ENCODE measurements at regions not wholly inside any gene's neighbourhood (a gene's known extent, or its start where the extent isn't known, plus 50 kb on each side); places are given as distances from the start of the nearest gene placed in this dataset.
"Not testable (repeated sequence)": the region's sequence is repeated elsewhere in the genome, so short reads cannot be mapped to it uniquely, and the experiment has no call there.

- intact Hi-C loops (cut with micrococcal nuclease), result no loop called here
Observed at GRCh38 chr12:74250891-74251290, 286.7 kb upstream of the ATXN7L3B start.

GRCh38 chr12:74253826-74254225, 283.8 kb upstream of the ATXN7L3B start:
- intact Hi-C loops (cut with micrococcal nuclease), result not testable (repeated sequence)

- intact Hi-C loops (cut with micrococcal nuclease), result no loop called here
Observed at GRCh38 chr12:74254784-74255183, 282.9 kb upstream of the ATXN7L3B start.

GRCh38 chr12:74259199-74259598, 278.4 kb upstream of the ATXN7L3B start:
- intact Hi-C loops (cut with micrococcal nuclease), result no loop called here

GRCh38 chr12:74264692-74265091, 272.9 kb upstream of the ATXN7L3B start:
- intact Hi-C loops (cut with micrococcal nuclease), result no loop called here

GRCh38 chr12:74269355-74269754, 268.3 kb upstream of the ATXN7L3B start:
- intact Hi-C loops (cut with micrococcal nuclease), result not testable (repeated sequence)

GRCh38 chr12:74280156-74280655, 257.4 kb upstream of the ATXN7L3B start:
- intact Hi-C loops (cut with micrococcal nuclease), result no loop called here

GRCh38 chr12:74281401-74282180, 256.0 kb upstream of the ATXN7L3B start:
- intact Hi-C loops (cut with micrococcal nuclease), result not testable (repeated sequence)

- intact Hi-C loops (cut with micrococcal nuclease), result no loop called here
Observed at GRCh38 chr12:74283646-74284045, 254.0 kb upstream of the ATXN7L3B start.

- intact Hi-C loops (cut with micrococcal nuclease), result no loop called here
Observed at GRCh38 chr12:74285773-74286172, 251.9 kb upstream of the ATXN7L3B start.

GRCh38 chr12:74286254-74286653, 251.4 kb upstream of the ATXN7L3B start:
- intact Hi-C loops (cut with micrococcal nuclease), result no loop called here

- intact Hi-C loops (cut with micrococcal nuclease), result no loop called here
Observed at GRCh38 chr12:74292351-74293194, 245.1 kb upstream of the ATXN7L3B start.

- intact Hi-C loops (cut with micrococcal nuclease), result no loop called here
Observed at GRCh38 chr12:74293689-74294131, 243.9 kb upstream of the ATXN7L3B start.

- intact Hi-C loops (cut with micrococcal nuclease), result no loop called here
Observed at GRCh38 chr12:74317078-74317601, 220.5 kb upstream of the ATXN7L3B start.

GRCh38 chr12:74317741-74318140, 219.9 kb upstream of the ATXN7L3B start:
- intact Hi-C loops (cut with micrococcal nuclease), result no loop called here

GRCh38 chr12:74319886-74320285, 217.7 kb upstream of the ATXN7L3B start:
- intact Hi-C loops (cut with micrococcal nuclease), result no loop called here

- intact Hi-C loops (cut with micrococcal nuclease), result no loop called here
Observed at GRCh38 chr12:74321381-74321780, 216.3 kb upstream of the ATXN7L3B start.

- intact Hi-C loops (cut with micrococcal nuclease), result no loop called here
Observed at GRCh38 chr12:74322792-74323191, 214.8 kb upstream of the ATXN7L3B start.

- intact Hi-C loops (cut with micrococcal nuclease), result no loop called here
Observed at GRCh38 chr12:74328623-74329022, 209.0 kb upstream of the ATXN7L3B start.

GRCh38 chr12:74334780-74335179, 202.9 kb upstream of the ATXN7L3B start:
- intact Hi-C loops (cut with micrococcal nuclease), result no loop called here

- intact Hi-C loops (cut with micrococcal nuclease), result no loop called here
Observed at GRCh38 chr12:74337951-74338350, 199.7 kb upstream of the ATXN7L3B start.

- intact Hi-C loops (cut with micrococcal nuclease), result no loop called here
Observed at GRCh38 chr12:74339211-74339610, 198.4 kb upstream of the ATXN7L3B start.

All from T-helper 2 cell treated with Interferon-gamma antibody and Interleukin-4, amounts not matched to agents 100 ng/mL and 5 ng/mL, for 36 hours (primary cell).